ENCODE measurements at regions not wholly inside any gene's neighbourhood (a gene's known extent, or its start where the extent isn't known, plus 50 kb on each side); places are given as distances from the start of the nearest gene placed in this dataset.

DNA sequence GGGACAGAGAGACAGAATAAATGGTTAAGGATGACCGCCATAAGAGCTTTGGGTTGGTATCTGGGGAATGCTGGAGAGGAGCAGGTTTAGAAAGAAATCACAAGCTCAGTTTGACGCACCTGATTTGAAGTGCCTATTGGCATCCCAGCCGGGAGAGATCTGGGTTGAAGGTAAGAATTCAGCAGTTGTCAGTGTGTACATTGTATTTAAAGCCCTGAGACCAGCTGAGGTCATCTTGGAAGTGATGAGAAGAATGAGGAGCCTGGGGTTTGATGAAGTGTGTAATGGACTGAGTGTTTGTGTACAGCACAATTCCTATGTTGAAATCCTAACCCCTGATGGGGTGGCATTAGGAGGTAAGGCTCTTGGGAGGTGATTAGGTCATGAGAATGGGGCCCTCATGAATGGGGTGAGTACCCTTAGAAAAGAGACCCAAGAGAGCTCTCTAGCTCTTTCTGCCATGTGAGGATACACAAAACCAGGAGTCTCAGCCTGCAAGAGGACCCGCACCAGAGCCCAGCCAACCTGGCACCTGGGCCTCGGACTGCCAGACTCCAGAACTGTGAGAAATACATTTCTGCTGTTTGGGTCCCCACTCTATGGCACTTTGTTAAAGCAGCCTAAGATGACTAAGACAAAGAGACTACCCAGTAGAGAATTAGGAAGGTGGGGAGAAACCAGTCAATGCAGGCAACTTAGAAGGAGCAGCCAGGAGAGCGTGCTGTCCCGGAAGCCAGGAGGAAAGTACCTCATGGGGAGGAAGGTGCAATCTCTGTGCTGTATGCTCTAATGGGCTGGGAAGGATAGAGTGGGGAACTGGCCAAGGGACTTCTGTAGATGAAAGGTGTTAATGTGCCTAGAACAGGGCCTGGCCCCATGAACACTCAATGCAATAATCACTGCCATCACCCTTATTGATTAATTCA lies 133.7 kb upstream of the SLC24A3 start:
- TF ChIP-seq, protein P1, sequence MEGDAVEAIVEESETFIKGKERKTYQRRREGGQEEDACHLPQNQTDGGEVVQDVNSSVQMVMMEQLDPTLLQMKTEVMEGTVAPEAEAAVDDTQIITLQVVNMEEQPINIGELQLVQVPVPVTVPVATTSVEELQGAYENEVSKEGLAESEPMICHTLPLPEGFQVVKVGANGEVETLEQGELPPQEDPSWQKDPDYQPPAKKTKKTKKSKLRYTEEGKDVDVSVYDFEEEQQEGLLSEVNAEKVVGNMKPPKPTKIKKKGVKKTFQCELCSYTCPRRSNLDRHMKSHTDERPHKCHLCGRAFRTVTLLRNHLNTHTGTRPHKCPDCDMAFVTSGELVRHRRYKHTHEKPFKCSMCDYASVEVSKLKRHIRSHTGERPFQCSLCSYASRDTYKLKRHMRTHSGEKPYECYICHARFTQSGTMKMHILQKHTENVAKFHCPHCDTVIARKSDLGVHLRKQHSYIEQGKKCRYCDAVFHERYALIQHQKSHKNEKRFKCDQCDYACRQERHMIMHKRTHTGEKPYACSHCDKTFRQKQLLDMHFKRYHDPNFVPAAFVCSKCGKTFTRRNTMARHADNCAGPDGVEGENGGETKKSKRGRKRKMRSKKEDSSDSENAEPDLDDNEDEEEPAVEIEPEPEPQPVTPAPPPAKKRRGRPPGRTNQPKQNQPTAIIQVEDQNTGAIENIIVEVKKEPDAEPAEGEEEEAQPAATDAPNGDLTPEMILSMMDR (IDR thresholded peaks at IDR 0.05; ENCODE audit: insufficient read depth, low read length, missing control alignments): no peak

DNA sequence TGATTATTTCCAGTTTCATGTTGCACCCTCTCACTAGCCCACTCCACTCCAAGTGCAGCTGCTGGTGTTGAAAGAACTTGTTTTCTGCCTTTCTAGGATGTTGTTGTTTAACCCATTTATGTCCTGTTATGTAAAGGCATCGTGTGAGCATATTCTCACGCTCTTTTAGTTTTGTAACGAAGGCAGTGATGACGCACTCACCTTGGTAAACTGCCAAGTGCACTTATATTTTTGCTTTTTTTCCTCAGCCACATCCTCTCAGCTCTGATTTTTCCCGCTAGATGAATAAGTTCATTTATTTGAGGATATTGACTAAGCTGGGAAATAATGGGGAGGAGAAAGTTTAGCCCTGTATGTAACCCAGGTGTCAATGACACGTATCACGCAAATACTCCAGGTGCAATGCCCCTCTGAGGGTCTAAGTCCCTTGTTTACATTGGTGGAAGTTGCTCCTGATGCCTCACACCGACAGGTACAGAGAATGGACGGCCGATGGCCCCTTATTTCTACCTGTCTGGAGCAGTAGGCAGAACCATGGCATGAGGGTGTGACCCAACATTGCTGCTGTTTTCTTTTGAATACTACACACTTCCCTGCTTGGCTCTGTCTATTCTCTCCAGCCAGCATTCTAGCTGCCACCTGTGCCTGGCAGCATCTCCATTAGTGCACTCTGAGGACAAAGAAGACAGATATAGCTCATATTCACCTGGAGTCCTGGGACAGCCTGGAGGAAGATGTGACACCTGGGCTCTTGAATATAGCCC lies 132.7 kb upstream of the SLC24A3 start:
- POLR2A ChIA-PET: no interaction called here
- CTCF ChIA-PET: no interaction called here
- H3K4me3 ChIP-seq (ENCODE audit: low read depth, low read length): no peak overlapping the region
- TF ChIP-seq, protein P1 (IDR thresholded peaks at IDR 0.05; ENCODE audit: insufficient read depth, low read length, missing control alignments): no peak
- no peak for DNase-seq (ENCODE audit: low read depth, low spot score)

More for the DNA sequence above, 133.7 kb upstream of the SLC24A3 start:
- POLR2A ChIA-PET: no interaction called here
- no peak for DNase-seq (ENCODE audit: low read depth, low spot score)
- no peak overlapping the region for H3K4me3 ChIP-seq (ENCODE audit: low read depth, low read length)
- CTCF ChIA-PET: no interaction called here

DNA sequence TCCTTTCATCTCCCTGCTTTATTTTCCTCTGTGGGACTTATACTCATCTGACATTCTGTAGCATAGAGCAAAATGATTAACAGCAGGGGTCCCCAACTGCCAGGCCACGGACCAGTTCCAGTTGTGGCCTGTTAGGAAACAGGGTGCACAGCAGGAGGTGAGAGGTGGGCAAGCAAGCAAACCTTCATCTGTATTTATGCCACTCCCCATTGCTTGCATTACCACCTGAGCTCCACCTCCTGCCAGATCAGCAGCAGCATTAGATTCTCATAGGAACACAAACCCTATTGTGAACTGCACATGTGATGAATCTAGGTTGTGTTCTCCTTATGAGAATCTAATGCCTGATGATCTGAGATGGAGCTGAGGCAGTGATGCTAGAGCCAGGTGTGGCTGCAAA lies 130.5 kb upstream of the SLC24A3 start:
- DNase-seq (ENCODE audit: low read depth, low spot score): no peak
- CTCF ChIA-PET: no interaction called here
- TF ChIP-seq, protein P1 (IDR thresholded peaks at IDR 0.05; ENCODE audit: insufficient read depth, low read length, missing control alignments): no peak
- POLR2A ChIA-PET: no interaction called here
- no peak overlapping the region for H3K4me3 ChIP-seq (ENCODE audit: low read depth, low read length)

DNA sequence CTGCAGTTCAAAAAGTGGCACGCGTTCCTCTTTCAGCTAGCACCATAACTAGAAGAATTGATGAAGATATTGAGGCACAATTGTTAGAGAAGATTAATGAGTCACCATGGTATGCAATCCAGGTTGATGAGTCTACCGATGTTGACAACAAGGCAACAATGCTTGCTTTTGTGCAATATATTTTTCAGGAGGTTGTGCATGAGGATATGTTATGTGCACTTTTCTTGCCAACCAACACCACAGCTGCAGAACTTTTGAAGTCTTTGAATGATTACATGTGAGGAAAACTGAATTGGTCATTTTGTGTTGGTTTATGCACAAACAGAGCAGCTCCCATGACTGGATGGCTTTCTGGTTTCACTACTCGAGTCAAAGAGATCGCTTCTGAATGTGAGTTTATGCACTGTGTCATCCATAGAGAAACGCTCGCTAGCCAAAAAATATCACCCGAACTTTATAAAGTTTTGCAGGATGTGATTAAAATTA lies 129.3 kb upstream of the SLC24A3 start:
- POLR2A ChIA-PET: no interaction called here
- no peak overlapping the region for H3K4me3 ChIP-seq (ENCODE audit: low read depth, low read length)
- TF ChIP-seq, protein P1 (IDR thresholded peaks at IDR 0.05; ENCODE audit: insufficient read depth, low read length, missing control alignments): no peak
- no peak for DNase-seq (ENCODE audit: low read depth, low spot score)
- CTCF ChIA-PET: no interaction called here

GRCh38 chr20:19090332-19090731 lies 122.1 kb upstream of the SLC24A3 start:
- no peak for DNase-seq (ENCODE audit: low read depth, low spot score)
- POLR2A ChIA-PET: no interaction called here
- H3K4me3 ChIP-seq (ENCODE audit: low read depth, low read length): no peak overlapping the region
- CTCF ChIA-PET: no interaction called here
- TF ChIP-seq, protein P1 (IDR thresholded peaks at IDR 0.05; ENCODE audit: insufficient read depth, low read length, missing control alignments): no peak

DNA sequence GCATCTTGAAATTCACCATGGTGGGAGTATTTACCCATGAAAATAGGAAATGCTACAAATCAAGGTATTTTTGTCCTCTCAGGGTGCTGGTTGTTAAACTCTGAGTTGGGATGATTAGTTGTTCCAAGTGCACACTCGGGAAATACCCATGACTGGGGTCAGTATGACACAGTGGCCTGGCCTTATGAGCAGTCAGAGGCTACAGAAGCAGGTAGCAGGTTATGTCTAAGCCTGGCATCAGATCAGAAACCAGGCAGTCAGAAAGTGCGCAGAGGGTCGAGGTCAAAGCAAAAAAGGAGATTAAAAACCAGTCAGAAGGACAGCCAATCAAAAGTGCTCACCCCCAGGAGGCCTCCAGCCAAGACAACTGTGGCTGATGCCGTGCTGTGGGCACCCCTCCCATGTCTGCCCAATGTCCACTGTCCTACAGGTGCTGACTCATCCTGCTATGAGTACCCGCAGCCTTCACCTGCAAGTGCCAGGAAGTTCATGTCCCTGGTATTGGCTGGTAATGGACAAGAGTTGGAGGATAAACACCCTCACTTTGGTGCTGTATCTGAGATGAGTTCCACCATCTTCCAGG lies 117.4 kb upstream of the SLC24A3 start:
- CTCF ChIA-PET: no interaction called here
- no peak overlapping the region for H3K4me3 ChIP-seq (ENCODE audit: low read depth, low read length)
- TF ChIP-seq, protein P1 (IDR thresholded peaks at IDR 0.05; ENCODE audit: insufficient read depth, low read length, missing control alignments): no peak
- no peak for DNase-seq (ENCODE audit: low read depth, low spot score)
- POLR2A ChIA-PET: no interaction called here
